ENCODE measurements at regions not wholly inside any gene's neighbourhood (a gene's known extent, or its start where the extent isn't known, plus 50 kb on each side); places are given as distances from the start of the nearest gene placed in this dataset.

DNA sequence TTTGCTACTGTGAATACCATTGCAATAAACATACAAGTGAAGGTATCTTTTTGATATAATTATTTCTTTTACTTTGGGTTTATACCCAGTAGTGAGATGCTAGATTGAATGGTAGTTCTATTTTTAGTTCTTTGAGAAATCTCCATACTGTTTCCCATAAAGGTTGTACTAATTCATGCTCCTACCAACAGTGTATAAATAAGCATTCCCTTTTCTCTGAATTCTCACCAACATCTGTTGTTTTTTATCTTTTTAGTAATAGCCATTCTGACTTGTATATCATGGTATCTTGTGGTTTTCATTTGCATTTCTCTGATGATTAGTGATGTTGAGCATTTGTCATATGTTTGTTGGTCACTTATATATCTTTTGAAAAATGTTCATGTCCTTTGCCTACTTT lies 183.6 kb upstream of the LRFN2 start (continued):
- TF ChIP-seq SUZ12 (IDR thresholded peaks at IDR 0.05; ENCODE audit: low read length) (no peak), SIX5 (IDR thresholded peaks at IDR 0.05; ENCODE audit: low read depth, low read length) (no peak), BACH1 (IDR thresholded peaks at IDR 0.05; ENCODE audit: low read length) (no peak), JUND (IDR thresholded peaks at IDR 0.05; ENCODE audit: low read length) (no peak)
